Urothelium cell line (cell line): ENCODE measurements at regions not wholly inside any gene's neighbourhood (a gene's known extent, or its start where the extent isn't known, plus 50 kb on each side); places are given as distances from the start of the nearest gene placed in this dataset.

ENCODE experiments used
- DNase-seq: peaks from one replicate; pipeline ENCODE4 v3.0.0; 2011; ENCODE audit warnings: low spot score, mixed read lengths
- FAIRE-seq: peaks from 2 replicates; lab custom pipeline; 2011; peaks lifted over from hg19 to GRCh38; lab: Jason Lieb, UNC

- no peak for FAIRE-seq
- DNase-seq, result no peak
These were observed 229.1 kb downstream of the KCNC2 start for GRCh38 chr12:74980510-74980909.

- no peak for FAIRE-seq
These were observed 228.1 kb downstream of the KCNC2 start for GRCh38 chr12:74981541-74981940.

GRCh38 chr12:74983917-74984316 is 225.7 kb downstream of the KCNC2 start:
- FAIRE-seq (no peak), DNase-seq (no peak)

More at GRCh38 chr12:74981541-74981940, 228.1 kb downstream of the KCNC2 start:
- no peak for DNase-seq

DNA sequence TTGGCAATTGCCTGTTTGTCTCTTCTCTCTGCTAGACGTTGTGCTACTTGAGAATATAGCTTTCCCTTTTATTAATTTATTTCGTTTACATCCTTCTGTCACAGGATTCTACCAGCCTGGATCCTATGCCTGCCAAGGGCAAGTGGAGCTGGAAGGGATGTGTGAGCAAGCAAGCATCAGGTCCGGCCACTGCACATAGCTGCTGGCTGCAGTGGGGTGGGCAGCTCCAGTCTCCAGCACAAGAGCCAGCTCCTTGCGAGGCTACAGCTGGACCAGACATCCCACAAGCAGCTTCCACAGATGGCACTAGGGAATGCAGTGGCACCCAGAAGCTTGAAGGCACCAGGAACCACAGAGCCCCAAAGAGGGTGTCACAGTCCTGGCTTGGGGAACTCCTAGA is 225.0 kb downstream of the KCNC2 start:
- no peak for DNase-seq

DNA sequence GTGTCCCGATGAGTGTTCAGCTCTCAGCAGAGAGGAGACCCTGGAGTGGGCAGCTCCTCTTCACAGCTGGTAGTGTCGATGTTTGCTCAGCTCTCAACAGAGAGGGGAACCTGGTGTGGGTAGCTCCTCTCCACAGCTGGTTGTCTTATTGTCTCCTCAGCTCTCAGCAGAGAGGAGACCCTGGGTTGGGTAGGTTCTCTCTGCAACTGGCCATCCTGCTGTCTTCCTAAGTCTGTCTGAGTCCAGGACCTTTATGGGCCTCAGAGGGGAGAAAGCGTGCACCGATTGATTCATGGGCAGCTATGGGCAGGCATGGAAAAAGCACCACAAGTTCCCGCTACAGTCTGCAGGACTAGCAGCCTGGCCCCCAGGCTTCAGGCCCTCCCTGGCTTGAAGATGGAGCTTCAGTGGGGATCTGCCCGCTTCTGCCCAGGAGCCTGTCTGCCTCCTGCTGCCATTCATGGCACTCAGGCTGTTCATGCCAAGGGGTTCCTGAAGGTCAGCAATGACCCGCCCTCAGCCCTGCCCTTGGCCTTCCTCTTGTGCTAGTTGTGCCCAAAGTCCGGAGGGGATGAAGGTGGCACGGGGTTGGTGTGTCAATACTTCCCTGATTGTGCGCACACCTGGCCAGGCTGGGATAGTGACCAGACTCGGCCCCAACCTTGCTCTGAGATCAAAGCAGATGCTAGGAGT is 224.2 kb downstream of the KCNC2 start:
- FAIRE-seq (no peak), DNase-seq (no peak)

More for the DNA sequence above, 225.0 kb downstream of the KCNC2 start:
- no peak for FAIRE-seq

GRCh38 chr12:74985986-74986319 is 223.7 kb downstream of the KCNC2 start:
- FAIRE-seq, result no peak
- DNase-seq, result no peak

DNA sequence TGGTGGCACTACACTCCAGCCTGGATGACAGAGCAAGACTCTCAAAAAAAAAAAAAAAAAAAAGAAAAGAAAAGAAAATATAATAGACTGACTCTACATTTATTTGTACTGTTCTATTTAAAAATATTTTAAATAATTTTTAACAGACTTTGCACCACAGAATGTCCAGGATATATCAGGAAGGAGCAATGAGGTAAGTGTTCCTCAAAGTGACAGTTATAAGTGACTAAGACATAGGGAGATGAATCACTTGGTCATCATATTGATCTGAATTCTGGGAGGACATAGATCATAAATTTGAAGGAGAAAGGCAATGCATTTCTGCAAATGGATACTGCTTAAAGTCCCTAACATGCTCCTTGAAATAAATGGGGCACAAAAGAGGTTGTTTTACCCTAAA is 221.5 kb downstream of the KCNC2 start:
- DNase-seq, result no peak
- FAIRE-seq, result no peak
